Naive thymus-derived CD4-positive, alpha-beta T cell (primary cell): ENCODE measurements at regions not wholly inside any gene's neighbourhood (a gene's known extent, or its start where the extent isn't known, plus 50 kb on each side); places are given as distances from the start of the nearest gene placed in this dataset.

Experiments used
- ATAC-seq: fragments of 150-1000 bp; cut with Tn5 transposase; 2 replicates; pipeline ENCODE4 v1.10.0; 2021; ENCODE audit warnings: mild to moderate bottlenecking, moderate library complexity
- CTCF ChIA-PET: fragments of 350-600 bp; sonication (Branson Sonifier 250); formaldehyde crosslinking; loops from one replicate; lab custom pipeline; 2021; ENCODE audit warnings: antibody characterized with exemption; lab: Charles Lee
- POLR2A ChIA-PET: fragments of 350-600 bp; sonication (Branson Sonifier 250); formaldehyde crosslinking; loops from one replicate; lab custom pipeline; 2021; ENCODE audit warnings: antibody characterized with exemption, inconsistent platforms; lab: Charles Lee
- DNase-seq, 9 donors: peaks; one replicate each; pipeline versions ENCODE4 v3.0.0 to v3.0.0-alpha.2; 2020 to 2022; ENCODE audit warnings: mixed read lengths in 1 of 9
- H3K27ac ChIP-seq: one replicate; pipeline ENCODE4 v1.7.0; 2013; ENCODE audit warnings: mild to moderate bottlenecking, low read depth, low read length, moderate library complexity
- H3K27me3 ChIP-seq, 2 donors: one replicate each; pipeline ENCODE4 v1.7.0; 2013; ENCODE audit warnings: low read length in 2 of 2, mild to moderate bottlenecking in 2 of 2, moderate library complexity in 2 of 2; ENCODE audit not compliant: control insufficient read depth in 2 of 2, insufficient read depth in 2 of 2
- H3K36me3 ChIP-seq, 3 experiments: 1 replicate in 2 of 3; 2 replicates in 1 of 3; pipeline ENCODE4 v1.7.0; 2013; ENCODE audit warnings: low read length in 3 of 3, mild to moderate bottlenecking in 3 of 3, moderate library complexity in 1 of 3; ENCODE audit not compliant: insufficient read depth in 3 of 3, control insufficient read depth in 2 of 3
- H3K4me1 ChIP-seq, 2 donors: one replicate each; pipeline ENCODE4 v1.7.0; 2013; ENCODE audit warnings: low read length in 2 of 2, mild to moderate bottlenecking in 2 of 2, moderate library complexity in 1 of 2; ENCODE audit not compliant: control insufficient read depth in 2 of 2, insufficient read depth in 2 of 2
- H3K4me3 ChIP-seq: 2 replicates; pipeline ENCODE4 v1.7.0; 2013; ENCODE audit warnings: mild to moderate bottlenecking, low read length
- H3K9me3 ChIP-seq, 3 experiments: 1 replicate in 2 of 3; 2 replicates in 1 of 3; pipeline ENCODE4 v1.7.0; 2013; ENCODE audit warnings: low read length in 3 of 3; ENCODE audit not compliant: control insufficient read depth in 2 of 3
- H3K27ac Mint-ChIP-seq, 9 donors: one replicate each; pipeline ENCODE4 v1.8.0; 2020 to 2022; ENCODE audit warnings: mixed read lengths in 9 of 9, mild to moderate bottlenecking in 8 of 9, moderate library complexity in 5 of 9, inconsistent platforms in 2 of 9
- H3K27me3 Mint-ChIP-seq, 5 donors: one replicate each; pipeline ENCODE4 v1.8.0; 2021 to 2022; ENCODE audit warnings: mixed read lengths in 5 of 5, mild to moderate bottlenecking in 1 of 5
- H3K36me3 Mint-ChIP-seq, 5 donors: one replicate each; pipeline ENCODE4 v1.8.0; 2020 to 2022; ENCODE audit warnings: mixed read lengths in 5 of 5, mild to moderate bottlenecking in 3 of 5, inconsistent platforms in 1 of 5
- H3K4me1 Mint-ChIP-seq, 7 donors: one replicate each; pipeline ENCODE4 v1.8.0; 2020 to 2022; ENCODE audit warnings: mixed read lengths in 7 of 7, mild to moderate bottlenecking in 3 of 7, inconsistent platforms in 1 of 7
- H3K4me3 Mint-ChIP-seq, 10 donors: one replicate each; pipeline ENCODE4 v1.8.0; 2020 to 2022; ENCODE audit warnings: mild to moderate bottlenecking in 10 of 10, mixed read lengths in 10 of 10, moderate library complexity in 6 of 10, inconsistent platforms in 2 of 10
- H3K9me3 Mint-ChIP-seq, 11 donors: one replicate each; pipeline ENCODE4 v1.8.0; 2020 to 2022; ENCODE audit warnings: mixed read lengths in 11 of 11, mild to moderate bottlenecking in 4 of 11, inconsistent platforms in 1 of 11, moderate library complexity in 1 of 11
- intact Hi-C, 2 donors: fragments of 100-400 bp; cut with micrococcal nuclease; formaldehyde crosslinking; loops; one replicate each; pipeline ENCODE4 v1.15.1; 2023

GRCh38 chr3:124565551-124565950 lies 164.7 kb upstream of the UMPS start:
- no peaks in the 10 kb centered on the region for H3K36me3 ChIP-seq
- ChIA-PET POLR2A (no interaction called here), CTCF (interaction anchor here (0.6 to 1.9 kb wide), 5 partner anchors 9 to 379 kb away, joined by 3 to 26 read pairs (median 3); no protein-coding TSS in a partner anchor)
- no peak overlapping the region for H3K4me3 ChIP-seq
- Mint-ChIP-seq H3K9me3 (peaks cover 0 to 2% (median 0%) of the 10 kb centered on the region in 11 donors), H3K36me3 (no peaks in the 10 kb centered on the region), H3K4me3 (no peak overlapping the region), H3K27me3 (peaks cover 4 to 40% (median 8%) of the 10 kb centered on the region in 5 donors), H3K27ac (no peak overlapping the region), H3K4me1 (peaks cover 0 to 10% (median 0%) of the 10 kb centered on the region in 7 donors)
- DNase-seq, result no peak
- H3K27me3 ChIP-seq, result no peaks in the 10 kb centered on the region
- H3K27ac ChIP-seq, result no peak overlapping the region
- no peaks in the 10 kb centered on the region for H3K9me3 ChIP-seq
- no peak for ATAC-seq
- H3K4me1 ChIP-seq, result no peaks in the 10 kb centered on the region
- intact Hi-C loops, result loop anchor here (1.0 to 5.0 kb wide), 4 partner anchors 19 to 124 kb away; no protein-coding TSS in a partner anchor

GRCh38 chr3:124566701-124567100 lies 163.6 kb upstream of the UMPS start:
- H3K27me3 Mint-ChIP-seq, result peaks cover 4 to 41% (median 8%) of the 10 kb centered on the region in 5 donors
- H3K27ac ChIP-seq, result no peak overlapping the region
- H3K4me3 Mint-ChIP-seq, result no peak overlapping the region
- ChIA-PET POLR2A (interaction anchor here (0.6 kb wide), 1 partner anchor 117 kb away, joined by 3 read pairs; no protein-coding TSS in a partner anchor), CTCF (interaction anchor here (1.7 kb wide), 1 partner anchor 122 kb away, joined by 14 read pairs; no protein-coding TSS in a partner anchor)
- peak overlapping the region in 1 of 9 donors; percentile 54 for H3K27ac Mint-ChIP-seq
- H3K4me1 Mint-ChIP-seq, result peaks cover 0 to 10% (median 0%) of the 10 kb centered on the region in 7 donors
- DNase-seq (no peak), ATAC-seq (no peak)
- intact Hi-C loops, result loop anchor here in 1 of 2 donors (5.0 kb wide), 1 partner anchor 71 kb away; no protein-coding TSS in a partner anchor
- H3K4me3 ChIP-seq, result no peak overlapping the region
- H3K4me1 ChIP-seq, result no peaks in the 10 kb centered on the region
- no peaks in the 10 kb centered on the region for H3K36me3 Mint-ChIP-seq
- H3K9me3 ChIP-seq, result no peaks in the 10 kb centered on the region
- H3K36me3 ChIP-seq, result no peaks in the 10 kb centered on the region
- no peaks in the 10 kb centered on the region for H3K27me3 ChIP-seq
- H3K9me3 Mint-ChIP-seq, result peaks cover 0 to 2% (median 0%) of the 10 kb centered on the region in 11 donors

- Histone ChIP-seq H3K9me3 (no peaks in the 10 kb centered on the region), H3K27ac (no peak overlapping the region), H3K36me3 (no peaks in the 10 kb centered on the region), H3K4me3 (no peak overlapping the region), H3K27me3 (no peaks in the 10 kb centered on the region), H3K4me1 (no peaks in the 10 kb centered on the region)
- no peak for DNase-seq
- peaks cover 0 to 10% (median 0%) of the 10 kb centered on the region in 7 donors for H3K4me1 Mint-ChIP-seq
- ChIA-PET POLR2A (interaction anchor here (0.6 kb wide), 1 partner anchor 117 kb away, joined by 3 read pairs; no protein-coding TSS in a partner anchor), CTCF (interaction anchor here (1.0 to 1.7 kb wide), 2 partner anchors 11 to 122 kb away, joined by 3 to 14 read pairs; no protein-coding TSS in a partner anchor)
- H3K27me3 Mint-ChIP-seq, result peaks cover 4 to 36% (median 8%) of the 10 kb centered on the region in 5 donors
- intact Hi-C loops, result loop anchor here in 1 of 2 donors (5.0 kb wide), 1 partner anchor 70 kb away; no protein-coding TSS in a partner anchor
- no peak overlapping the region for H3K4me3 Mint-ChIP-seq
- H3K9me3 Mint-ChIP-seq, result peaks cover 0 to 2% (median 0%) of the 10 kb centered on the region in 11 donors
- H3K27ac Mint-ChIP-seq, result no peak overlapping the region
- no peak for ATAC-seq
- H3K36me3 Mint-ChIP-seq, result no peaks in the 10 kb centered on the region
Measured at GRCh38 chr3:124567179-124567578, 163.1 kb upstream of the UMPS start.

GRCh38 chr3:124569761-124570160 lies 160.5 kb upstream of the UMPS start:
- no peak for DNase-seq
- H3K36me3 Mint-ChIP-seq, result no peaks in the 10 kb centered on the region
- no peak overlapping the region for H3K4me3 Mint-ChIP-seq
- Histone ChIP-seq H3K36me3 (no peaks in the 10 kb centered on the region), H3K9me3 (no peaks in the 10 kb centered on the region), H3K4me1 (no peaks in the 10 kb centered on the region), H3K4me3 (no peak overlapping the region), H3K27ac (no peak overlapping the region), H3K27me3 (no peaks in the 10 kb centered on the region)
- peaks cover 0 to 36% (median 4%) of the 10 kb centered on the region in 5 donors for H3K27me3 Mint-ChIP-seq
- no peak overlapping the region for H3K27ac Mint-ChIP-seq
- intact Hi-C loops, result loop anchor here in 1 of 2 donors (5.0 kb wide), 1 partner anchor 68 kb away; no protein-coding TSS in a partner anchor
- POLR2A ChIA-PET, result interaction anchor here (1.2 kb wide), 1 partner anchor 117 kb away, joined by 4 read pairs; no protein-coding TSS in a partner anchor
- ATAC-seq, result no peak
- H3K4me1 Mint-ChIP-seq, result peaks cover 0 to 16% (median 0%) of the 10 kb centered on the region in 7 donors
- H3K9me3 Mint-ChIP-seq, result peaks cover 0 to 2% (median 0%) of the 10 kb centered on the region in 11 donors
- CTCF ChIA-PET, result interaction anchor here (2.8 to 3.1 kb wide), 2 partner anchors 9 to 119 kb away, joined by 10 to 12 read pairs; no protein-coding TSS in a partner anchor

GRCh38 chr3:124570232-124570631 lies 160.0 kb upstream of the UMPS start:
- intact Hi-C loops, result no loop called here
- H3K27ac ChIP-seq, result no peak overlapping the region
- no peak for DNase-seq
- Mint-ChIP-seq H3K36me3 (no peaks in the 10 kb centered on the region), H3K9me3 (peaks cover 0 to under 1% (median 0%) of the 10 kb centered on the region in 11 donors), H3K27ac (no peak overlapping the region), H3K4me1 (peaks cover 0 to 13% (median 0%) of the 10 kb centered on the region in 7 donors), H3K27me3 (peaks cover 0 to 38% (median 4%) of the 10 kb centered on the region in 5 donors), H3K4me3 (no peak overlapping the region)
- no peaks in the 10 kb centered on the region for H3K36me3 ChIP-seq
- H3K9me3 ChIP-seq, result no peaks in the 10 kb centered on the region
- H3K4me3 ChIP-seq, result no peak overlapping the region
- no peaks in the 10 kb centered on the region for H3K27me3 ChIP-seq
- POLR2A ChIA-PET, result interaction anchor here (0.6 kb wide), 1 partner anchor 9 kb away, joined by 3 read pairs; no protein-coding TSS in a partner anchor
- no peak for ATAC-seq
- no peaks in the 10 kb centered on the region for H3K4me1 ChIP-seq
- CTCF ChIA-PET, result interaction anchor here (0.6 to 3.1 kb wide), 3 partner anchors 10 to 516 kb away, joined by 3 to 12 read pairs (median 10); no protein-coding TSS in a partner anchor

- ChIA-PET CTCF (no interaction called here), POLR2A (no interaction called here)
- Mint-ChIP-seq H3K27me3 (peaks cover 0 to 35% (median 4%) of the 10 kb centered on the region in 5 donors), H3K27ac (no peak overlapping the region), H3K4me1 (peaks cover 0 to 7% (median 0%) of the 10 kb centered on the region in 7 donors), H3K4me3 (no peak overlapping the region), H3K9me3 (no peaks in the 10 kb centered on the region), H3K36me3 (no peaks in the 10 kb centered on the region)
- ATAC-seq (no peak), DNase-seq (no peak)
- Histone ChIP-seq H3K4me3 (no peak overlapping the region), H3K27me3 (no peaks in the 10 kb centered on the region), H3K9me3 (no peaks in the 10 kb centered on the region), H3K36me3 (no peaks in the 10 kb centered on the region), H3K27ac (no peak overlapping the region), H3K4me1 (no peaks in the 10 kb centered on the region)
- intact Hi-C loops, result no loop called here
Measured at GRCh38 chr3:124572851-124573405, 157.3 kb upstream of the UMPS start.
